ENCODE measurements at regions not wholly inside any gene's neighbourhood (a gene's known extent, or its start where the extent isn't known, plus 50 kb on each side); places are given as distances from the start of the nearest gene placed in this dataset.

GRCh38 chr2:57397550-57398360 lies 648.9 kb upstream of the VRK2 start:
- no peak for TF ChIP-seq CTCF (IDR thresholded peaks at IDR 0.05)
- Mint-ChIP-seq H3K27me3 (ENCODE audit: insufficient read depth) (peaks cover 1% of the 10 kb centered on the region; the same call in 1 of the 2 replicates), H3K36me3 (ENCODE audit: low read depth) (no peaks in the 10 kb centered on the region), H3K9me3 (no peaks in the 10 kb centered on the region), H3K27ac (no peak overlapping the region), H3K4me3 (no peak overlapping the region), H3K4me1 (ENCODE audit: low read depth) (peaks cover 15% of the 10 kb centered on the region; the same call in 1 of the 2 replicates)
- DNase-seq: no peak

- H3K36me3 Mint-ChIP-seq (ENCODE audit: low read depth): no peaks in the 10 kb centered on the region
These were observed 647.5 kb upstream of the VRK2 start for GRCh38 chr2:57399057-57399456.

GRCh38 chr2:57402096-57402495 lies 644.5 kb upstream of the VRK2 start:
- Mint-ChIP-seq H3K27me3 (ENCODE audit: insufficient read depth) (no peaks in the 10 kb centered on the region; the same call in 1 of the 2 replicates), H3K9me3 (no peaks in the 10 kb centered on the region), H3K36me3 (ENCODE audit: low read depth) (no peaks in the 10 kb centered on the region), H3K4me3 (no peak overlapping the region), H3K27ac (no peak overlapping the region), H3K4me1 (ENCODE audit: low read depth) (peaks cover 2% of the 10 kb centered on the region; the same call in 1 of the 2 replicates)
- TF ChIP-seq CTCF (IDR thresholded peaks at IDR 0.05): no peak
- DNase-seq: no peak

More at GRCh38 chr2:57399057-57399456, 647.5 kb upstream of the VRK2 start:
- DNase-seq: no peak
- Mint-ChIP-seq H3K27ac (no peak overlapping the region), H3K4me1 (ENCODE audit: low read depth) (peaks cover 15% of the 10 kb centered on the region; the same call in 1 of the 2 replicates), H3K27me3 (ENCODE audit: insufficient read depth) (peaks cover 1% of the 10 kb centered on the region; the same call in 1 of the 2 replicates), H3K9me3 (no peaks in the 10 kb centered on the region), H3K4me3 (no peak overlapping the region)
- no peak for TF ChIP-seq CTCF (IDR thresholded peaks at IDR 0.05)

- Mint-ChIP-seq H3K4me3 (no peak overlapping the region), H3K27ac (no peak overlapping the region), H3K9me3 (no peaks in the 10 kb centered on the region), H3K27me3 (ENCODE audit: insufficient read depth) (no peaks in the 10 kb centered on the region; the same call in 1 of the 2 replicates), H3K36me3 (ENCODE audit: low read depth) (no peaks in the 10 kb centered on the region), H3K4me1 (ENCODE audit: low read depth) (no peaks in the 10 kb centered on the region)
- no peak for TF ChIP-seq CTCF (IDR thresholded peaks at IDR 0.05)
- DNase-seq: no peak
These were observed 643.9 kb upstream of the VRK2 start for GRCh38 chr2:57402755-57403154.

GRCh38 chr2:57407772-57408201 lies 638.8 kb upstream of the VRK2 start:
- H3K27ac Mint-ChIP-seq: no peak overlapping the region
- H3K4me3 Mint-ChIP-seq: no peak overlapping the region
- DNase-seq: no peak
- H3K9me3 Mint-ChIP-seq: no peaks in the 10 kb centered on the region; the same call in 1 of the 2 replicates
- no peaks in the 10 kb centered on the region for H3K4me1 Mint-ChIP-seq (ENCODE audit: low read depth)
- TF ChIP-seq CTCF (IDR thresholded peaks at IDR 0.05): no peak
- H3K36me3 Mint-ChIP-seq (ENCODE audit: low read depth): no peaks in the 10 kb centered on the region
- peaks cover 3% of the 10 kb centered on the region; the same call in 1 of the 2 replicates for H3K27me3 Mint-ChIP-seq (ENCODE audit: insufficient read depth)

All from HFFc6 (cell line).